ENCODE measurements at regions not wholly inside any gene's neighbourhood (a gene's known extent, or its start where the extent isn't known, plus 50 kb on each side); places are given as distances from the start of the nearest gene placed in this dataset.
A peak's percentile ranks its signal among the peaks of the same experiment; 100 is the strongest.
"Not testable (repeated sequence)": the region's sequence is repeated elsewhere in the genome, so short reads cannot be mapped to it uniquely, and the experiment has no call there.

- in situ Hi-C loops (cut with HindIII; ENCODE audit: low pct_ligation_motif_present, low pct_unique_long_range_greater_than_20kb, low sequenced_read_pairs), result no loop called here
- DNase-seq, result no peak
Measured at GRCh38 chr1:163558162-163558561, 236.4 kb downstream of the NUF2 start.

GRCh38 chr1:163561580-163562295 lies 240.0 kb downstream of the NUF2 start:
- in situ Hi-C loops (cut with HindIII; ENCODE audit: low pct_ligation_motif_present, low pct_unique_long_range_greater_than_20kb, low sequenced_read_pairs), result no loop called here
- peak; percentile 38 for DNase-seq

- DNase-seq, result no peak
- in situ Hi-C loops (cut with HindIII; ENCODE audit: low pct_ligation_motif_present, low pct_unique_long_range_greater_than_20kb, low sequenced_read_pairs), result no loop called here
Measured at GRCh38 chr1:163562355-163562754, 240.6 kb downstream of the NUF2 start.

- DNase-seq, result no peak
- in situ Hi-C loops (cut with HindIII; ENCODE audit: low pct_ligation_motif_present, low pct_unique_long_range_greater_than_20kb, low sequenced_read_pairs), result no loop called here
Measured at GRCh38 chr1:163565166-163565565, 243.4 kb downstream of the NUF2 start.

GRCh38 chr1:163570071-163570470 lies 248.3 kb downstream of the NUF2 start:
- in situ Hi-C loops (cut with HindIII; ENCODE audit: low pct_ligation_motif_present, low pct_unique_long_range_greater_than_20kb, low sequenced_read_pairs), result no loop called here
- no peak for DNase-seq

- in situ Hi-C loops (cut with HindIII; ENCODE audit: low pct_ligation_motif_present, low pct_unique_long_range_greater_than_20kb, low sequenced_read_pairs), result no loop called here
- DNase-seq, result no peak
Measured at GRCh38 chr1:163571950-163572349, 250.2 kb downstream of the NUF2 start.

GRCh38 chr1:163574119-163574518 lies 252.4 kb downstream of the NUF2 start:
- in situ Hi-C loops (cut with HindIII; ENCODE audit: low pct_ligation_motif_present, low pct_unique_long_range_greater_than_20kb, low sequenced_read_pairs), result no loop called here
- no peak for DNase-seq

GRCh38 chr1:163580926-163581325 lies 259.2 kb downstream of the NUF2 start:
- in situ Hi-C loops (cut with HindIII; ENCODE audit: low pct_ligation_motif_present, low pct_unique_long_range_greater_than_20kb, low sequenced_read_pairs), result no loop called here
- no peak for DNase-seq

GRCh38 chr1:163583661-163584181 lies 262.0 kb downstream of the NUF2 start:
- DNase-seq, result no peak
- in situ Hi-C loops (cut with HindIII; ENCODE audit: low pct_ligation_motif_present, low pct_unique_long_range_greater_than_20kb, low sequenced_read_pairs), result no loop called here

- DNase-seq, result no peak
- in situ Hi-C loops (cut with HindIII; ENCODE audit: low pct_ligation_motif_present, low pct_unique_long_range_greater_than_20kb, low sequenced_read_pairs), result no loop called here
Measured at GRCh38 chr1:163585796-163586195, 264.0 kb downstream of the NUF2 start.

GRCh38 chr1:163588796-163589195 lies 267.0 kb downstream of the NUF2 start:
- DNase-seq, result no peak
- in situ Hi-C loops (cut with HindIII; ENCODE audit: low pct_ligation_motif_present, low pct_unique_long_range_greater_than_20kb, low sequenced_read_pairs), result no loop called here

GRCh38 chr1:163589735-163590134 lies 268.0 kb downstream of the NUF2 start:
- DNase-seq, result no peak
- in situ Hi-C loops (cut with HindIII; ENCODE audit: low pct_ligation_motif_present, low pct_unique_long_range_greater_than_20kb, low sequenced_read_pairs), result no loop called here

GRCh38 chr1:163591131-163591530 lies 269.4 kb downstream of the NUF2 start:
- DNase-seq; in situ Hi-C loops (cut with HindIII; ENCODE audit: low pct_ligation_motif_present, low pct_unique_long_range_greater_than_20kb, low sequenced_read_pairs): not testable (repeated sequence)

- DNase-seq; in situ Hi-C loops (cut with HindIII; ENCODE audit: low pct_ligation_motif_present, low pct_unique_long_range_greater_than_20kb, low sequenced_read_pairs): not testable (repeated sequence)
Measured at GRCh38 chr1:163592623-163593022, 270.9 kb downstream of the NUF2 start.

- in situ Hi-C loops (cut with HindIII; ENCODE audit: low pct_ligation_motif_present, low pct_unique_long_range_greater_than_20kb, low sequenced_read_pairs), result not testable (repeated sequence)
Measured at GRCh38 chr1:163596106-163596505, 274.4 kb downstream of the NUF2 start.

GRCh38 chr1:163596541-163597258 lies 274.9 kb downstream of the NUF2 start:
- no peak for DNase-seq
- in situ Hi-C loops (cut with HindIII; ENCODE audit: low pct_ligation_motif_present, low pct_unique_long_range_greater_than_20kb, low sequenced_read_pairs), result no loop called here

More at GRCh38 chr1:163596106-163596505, 274.4 kb downstream of the NUF2 start:
- not testable (repeated sequence) for DNase-seq

- no peak for DNase-seq
- in situ Hi-C loops (cut with HindIII; ENCODE audit: low pct_ligation_motif_present, low pct_unique_long_range_greater_than_20kb, low sequenced_read_pairs), result no loop called here
Measured at GRCh38 chr1:163604321-163604720, 282.6 kb downstream of the NUF2 start.

- in situ Hi-C loops (cut with HindIII; ENCODE audit: low pct_ligation_motif_present, low pct_unique_long_range_greater_than_20kb, low sequenced_read_pairs), result no loop called here
- DNase-seq, result no peak
Measured at GRCh38 chr1:163604896-163605295, 283.1 kb downstream of the NUF2 start.

- in situ Hi-C loops (cut with HindIII; ENCODE audit: low pct_ligation_motif_present, low pct_unique_long_range_greater_than_20kb, low sequenced_read_pairs), result no loop called here
- no peak for DNase-seq
Measured at GRCh38 chr1:163608979-163609378, 287.2 kb downstream of the NUF2 start.

- no peak for DNase-seq
- in situ Hi-C loops (cut with HindIII; ENCODE audit: low pct_ligation_motif_present, low pct_unique_long_range_greater_than_20kb, low sequenced_read_pairs), result no loop called here
Measured at GRCh38 chr1:163609858-163610257, 288.1 kb downstream of the NUF2 start.
